Osteocyte (in vitro differentiated cells): ENCODE measurements at regions not wholly inside any gene's neighbourhood (a gene's known extent, or its start where the extent isn't known, plus 50 kb on each side); places are given as distances from the start of the nearest gene placed in this dataset.

ENCODE experiments used
- DNase-seq: peaks from one replicate; pipeline ENCODE4 v3.0.0; 2021; ENCODE audit warnings: mixed read lengths; ENCODE audit not compliant: unreplicated experiment; ENCODE audit errors: extremely low spot score
- H3K27ac Mint-ChIP-seq: one replicate; pipeline ENCODE4 v1.8.0; 2021; ENCODE audit warnings: mild to moderate bottlenecking, mixed read lengths; ENCODE audit not compliant: unreplicated experiment
- H3K27me3 Mint-ChIP-seq: one replicate; pipeline ENCODE4 v1.8.0; 2021; ENCODE audit warnings: mixed read lengths; ENCODE audit not compliant: unreplicated experiment
- H3K36me3 Mint-ChIP-seq: one replicate; pipeline ENCODE4 v1.8.0; 2021; ENCODE audit warnings: mixed read lengths; ENCODE audit not compliant: unreplicated experiment
- H3K4me1 Mint-ChIP-seq: one replicate; pipeline ENCODE4 v1.8.0; 2021; ENCODE audit warnings: mixed read lengths; ENCODE audit not compliant: unreplicated experiment
- H3K4me3 Mint-ChIP-seq: one replicate; pipeline ENCODE4 v1.8.0; 2021; ENCODE audit warnings: mild to moderate bottlenecking, moderate library complexity, mixed read lengths; ENCODE audit not compliant: unreplicated experiment
- H3K9me3 Mint-ChIP-seq: one replicate; pipeline ENCODE4 v1.8.0; 2021; ENCODE audit warnings: mixed read lengths; ENCODE audit not compliant: unreplicated experiment
- TF ChIP-seq, protein P1 (sequence below): fragments of 200-600 bp; sonication (generic); IDR thresholded peaks from 2 replicates; pipeline ENCODE4 v1.5.0; 2021; ENCODE audit warnings: antibody characterized with exemption, mild to moderate bottlenecking, moderate library complexity

DNA sequence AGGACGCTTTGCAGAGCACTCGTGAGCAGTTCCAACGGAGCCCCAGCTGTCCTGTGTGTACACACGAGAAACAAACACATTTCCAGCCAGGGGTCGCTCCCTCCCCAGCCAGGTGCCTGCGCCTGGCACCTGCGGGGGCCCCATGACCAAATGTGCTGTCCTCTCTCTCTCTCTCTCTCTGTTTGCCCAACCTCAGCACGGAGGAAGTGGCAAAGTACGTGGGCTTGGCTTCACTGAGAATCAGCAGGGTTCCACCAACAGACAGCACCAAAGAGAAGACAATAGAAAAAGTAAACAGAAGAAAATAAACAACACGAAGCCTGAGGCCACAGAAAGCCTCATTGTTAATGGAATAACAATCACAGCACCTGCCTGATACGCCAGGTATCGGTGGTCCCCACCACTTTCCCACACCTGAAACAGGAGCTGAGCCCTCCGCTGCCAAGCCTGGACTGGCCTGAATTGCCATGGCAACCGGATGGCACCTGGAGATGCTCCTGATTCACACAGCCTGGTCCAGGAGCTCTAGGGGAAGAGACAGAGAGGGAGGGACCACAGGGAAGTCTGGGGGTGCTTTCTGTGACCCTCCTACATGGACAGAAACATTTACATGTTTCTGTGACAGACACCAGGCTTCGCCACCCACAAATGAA lies 103.9 kb upstream of the CACNA1A start:
- TF ChIP-seq, protein P1, sequence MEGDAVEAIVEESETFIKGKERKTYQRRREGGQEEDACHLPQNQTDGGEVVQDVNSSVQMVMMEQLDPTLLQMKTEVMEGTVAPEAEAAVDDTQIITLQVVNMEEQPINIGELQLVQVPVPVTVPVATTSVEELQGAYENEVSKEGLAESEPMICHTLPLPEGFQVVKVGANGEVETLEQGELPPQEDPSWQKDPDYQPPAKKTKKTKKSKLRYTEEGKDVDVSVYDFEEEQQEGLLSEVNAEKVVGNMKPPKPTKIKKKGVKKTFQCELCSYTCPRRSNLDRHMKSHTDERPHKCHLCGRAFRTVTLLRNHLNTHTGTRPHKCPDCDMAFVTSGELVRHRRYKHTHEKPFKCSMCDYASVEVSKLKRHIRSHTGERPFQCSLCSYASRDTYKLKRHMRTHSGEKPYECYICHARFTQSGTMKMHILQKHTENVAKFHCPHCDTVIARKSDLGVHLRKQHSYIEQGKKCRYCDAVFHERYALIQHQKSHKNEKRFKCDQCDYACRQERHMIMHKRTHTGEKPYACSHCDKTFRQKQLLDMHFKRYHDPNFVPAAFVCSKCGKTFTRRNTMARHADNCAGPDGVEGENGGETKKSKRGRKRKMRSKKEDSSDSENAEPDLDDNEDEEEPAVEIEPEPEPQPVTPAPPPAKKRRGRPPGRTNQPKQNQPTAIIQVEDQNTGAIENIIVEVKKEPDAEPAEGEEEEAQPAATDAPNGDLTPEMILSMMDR = no peak
- Mint-ChIP-seq H3K27me3 (peaks cover 15% of the 10 kb centered on the region), H3K4me1 (no peaks in the 10 kb centered on the region), H3K9me3 (peaks cover 3% of the 10 kb centered on the region), H3K27ac (no peak overlapping the region), H3K36me3 (no peaks in the 10 kb centered on the region), H3K4me3 (no peak overlapping the region)
- DNase-seq = no peak

DNA sequence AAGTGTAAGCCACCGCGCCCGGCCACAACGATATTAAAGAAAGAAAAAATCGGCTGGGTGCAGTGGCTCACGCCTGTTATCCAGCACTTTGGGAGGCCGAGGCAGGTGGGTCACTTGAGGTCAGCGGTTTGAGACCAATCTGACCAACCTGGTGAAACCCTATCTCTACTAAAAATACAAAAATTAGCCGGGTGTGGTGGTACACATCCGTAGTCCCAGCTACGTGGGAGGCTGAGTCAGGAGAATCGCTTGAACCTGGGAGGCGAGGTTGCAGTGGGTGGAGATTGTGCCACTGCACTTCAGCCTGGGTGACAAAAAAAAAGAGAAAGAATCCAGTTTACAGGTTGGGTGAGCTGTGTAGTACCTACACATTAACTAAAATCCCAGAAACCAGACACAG lies 99.9 kb upstream of the CACNA1A start:
- H3K9me3 Mint-ChIP-seq = peaks cover under 1% of the 10 kb centered on the region
- no peak overlapping the region for H3K27ac Mint-ChIP-seq
- TF ChIP-seq, protein P1 = no peak
- no peaks in the 10 kb centered on the region for H3K4me1 Mint-ChIP-seq
- H3K4me3 Mint-ChIP-seq = no peak overlapping the region
- no peaks in the 10 kb centered on the region for H3K36me3 Mint-ChIP-seq
- DNase-seq = no peak
- H3K27me3 Mint-ChIP-seq = peaks cover 32% of the 10 kb centered on the region

DNA sequence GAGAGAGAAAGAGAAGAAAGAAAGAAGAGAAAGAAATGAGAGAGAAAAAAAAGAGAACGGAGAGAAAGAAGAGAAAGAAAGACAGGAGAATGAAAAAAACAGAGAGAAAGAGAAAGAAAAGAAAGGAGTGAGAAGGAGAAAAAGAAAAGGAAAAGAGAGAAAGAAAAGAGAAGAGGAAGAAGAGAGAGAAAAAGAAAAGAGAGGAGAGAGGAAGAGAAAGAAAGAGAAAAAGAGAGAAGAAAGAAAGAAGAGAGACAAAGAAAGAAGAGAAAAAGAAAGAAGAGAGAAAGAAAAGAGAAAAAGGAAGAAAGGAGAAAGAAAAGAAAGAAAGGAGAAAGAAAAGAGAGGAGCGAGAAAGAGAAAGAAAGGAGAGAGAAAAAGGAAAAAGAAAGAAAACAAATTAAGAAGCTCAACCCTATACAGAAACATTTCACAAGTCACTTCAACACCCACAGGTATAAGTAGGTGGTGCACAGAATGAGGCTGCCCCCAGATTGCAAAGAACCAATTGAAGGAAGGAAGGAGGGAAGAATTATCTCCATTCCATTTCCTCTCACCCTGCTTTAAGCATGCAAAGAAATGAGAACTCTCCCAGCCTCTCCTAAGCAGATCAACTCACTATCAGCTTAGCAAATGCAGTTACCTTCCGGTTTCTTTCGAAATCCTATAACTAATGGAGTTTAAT lies 98.8 kb upstream of the CACNA1A start:
- TF ChIP-seq, protein P1 = no peak
- no peak overlapping the region for H3K27ac Mint-ChIP-seq
- no peaks in the 10 kb centered on the region for H3K9me3 Mint-ChIP-seq
- H3K36me3 Mint-ChIP-seq = no peaks in the 10 kb centered on the region
- peaks cover 31% of the 10 kb centered on the region for H3K27me3 Mint-ChIP-seq
- H3K4me1 Mint-ChIP-seq = no peaks in the 10 kb centered on the region
- DNase-seq = no peak
- H3K4me3 Mint-ChIP-seq = no peak overlapping the region

GRCh38 chr19:13600802-13601201 lies 94.5 kb upstream of the CACNA1A start:
- Mint-ChIP-seq H3K27me3 (peaks cover 31% of the 10 kb centered on the region), H3K27ac (no peak overlapping the region), H3K4me3 (no peak overlapping the region), H3K9me3 (no peaks in the 10 kb centered on the region), H3K4me1 (no peaks in the 10 kb centered on the region), H3K36me3 (no peaks in the 10 kb centered on the region)
- no peak for DNase-seq
- TF ChIP-seq, protein P1 = no peak

DNA sequence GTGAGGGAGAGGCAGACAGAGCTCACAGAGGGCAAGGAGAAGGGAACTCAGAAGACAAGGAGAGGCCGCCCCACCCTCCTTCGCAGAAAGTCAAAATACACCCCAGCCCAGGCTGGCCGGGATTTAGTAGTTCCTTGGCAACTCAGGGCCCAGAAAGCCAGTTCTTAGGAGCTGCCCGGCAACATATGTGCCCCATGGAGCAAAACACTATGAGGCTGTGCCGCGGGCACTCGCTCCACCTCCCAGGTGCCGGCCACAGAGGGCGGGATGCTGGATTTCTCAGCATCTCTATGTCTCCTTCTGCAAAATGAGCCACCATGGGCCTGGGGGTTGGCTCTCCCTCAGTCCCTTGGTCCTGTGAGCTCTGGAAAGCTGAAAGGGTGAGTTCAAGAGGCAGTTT lies 93.8 kb upstream of the CACNA1A start:
- TF ChIP-seq, protein P1 = no peak
- DNase-seq = no peak
- no peak overlapping the region for H3K4me3 Mint-ChIP-seq
- H3K27me3 Mint-ChIP-seq = peaks cover 24% of the 10 kb centered on the region
- no peaks in the 10 kb centered on the region for H3K9me3 Mint-ChIP-seq
- H3K4me1 Mint-ChIP-seq = no peaks in the 10 kb centered on the region
- no peak overlapping the region for H3K27ac Mint-ChIP-seq
- no peaks in the 10 kb centered on the region for H3K36me3 Mint-ChIP-seq
